ENCODE measurements at regions not wholly inside any gene's neighbourhood (a gene's known extent, or its start where the extent isn't known, plus 50 kb on each side); places are given as distances from the start of the nearest gene placed in this dataset.

GRCh38 chr13:31946091-31946770, 85.3 kb upstream of the FRY start:
- no peak for TF ChIP-seq CTCF (IDR thresholded peaks at IDR 0.05; ENCODE audit: insufficient read depth, low read length, missing control alignments)
- DNase-seq (ENCODE audit: low read depth, low spot score): no peak
- POLR2A ChIA-PET: no interaction called here
- no peak overlapping the region for H3K4me3 ChIP-seq (ENCODE audit: low read depth, low read length)
- CTCF ChIA-PET: interaction anchor here (1.0 to 3.2 kb wide), 2 partner anchors 36 to 635 kb away, joined by 3 to 13 read pairs; no protein-coding TSS in a partner anchor

- H3K4me3 ChIP-seq (ENCODE audit: low read depth, low read length): no peak overlapping the region
- ChIA-PET CTCF (interaction anchor here (1.0 to 3.2 kb wide), 2 partner anchors 37 to 634 kb away, joined by 3 to 13 read pairs; no protein-coding TSS in a partner anchor), POLR2A (no interaction called here)
- no peak for DNase-seq (ENCODE audit: low read depth, low spot score)
- no peak for TF ChIP-seq CTCF (IDR thresholded peaks at IDR 0.05; ENCODE audit: insufficient read depth, low read length, missing control alignments)
Observed at GRCh38 chr13:31947105-31947504, 84.5 kb upstream of the FRY start.

GRCh38 chr13:31947506-31947905, 84.1 kb upstream of the FRY start:
- TF ChIP-seq CTCF (IDR thresholded peaks at IDR 0.05; ENCODE audit: insufficient read depth, low read length, missing control alignments): no peak
- CTCF ChIA-PET: interaction anchor here (1.0 to 3.2 kb wide), 2 partner anchors 38 to 634 kb away, joined by 3 to 13 read pairs; no protein-coding TSS in a partner anchor
- POLR2A ChIA-PET: no interaction called here
- no peak overlapping the region for H3K4me3 ChIP-seq (ENCODE audit: low read depth, low read length)
- no peak for DNase-seq (ENCODE audit: low read depth, low spot score)

- no peak for TF ChIP-seq CTCF (IDR thresholded peaks at IDR 0.05; ENCODE audit: insufficient read depth, low read length, missing control alignments)
- no peak overlapping the region for H3K4me3 ChIP-seq (ENCODE audit: low read depth, low read length)
- CTCF ChIA-PET: no interaction called here
- POLR2A ChIA-PET: no interaction called here
- DNase-seq (ENCODE audit: low read depth, low spot score): no peak
Observed at GRCh38 chr13:31949486-31949885, 82.1 kb upstream of the FRY start.

- ChIA-PET CTCF (no interaction called here), POLR2A (no interaction called here)
- no peak for DNase-seq (ENCODE audit: low read depth, low spot score)
- H3K4me3 ChIP-seq (ENCODE audit: low read depth, low read length): no peak overlapping the region
- no peak for TF ChIP-seq CTCF (IDR thresholded peaks at IDR 0.05; ENCODE audit: insufficient read depth, low read length, missing control alignments)
Observed at GRCh38 chr13:31950111-31950815, 81.3 kb upstream of the FRY start.

GRCh38 chr13:31951215-31951678, 80.3 kb upstream of the FRY start:
- CTCF ChIA-PET: no interaction called here
- no peak for TF ChIP-seq CTCF (IDR thresholded peaks at IDR 0.05; ENCODE audit: insufficient read depth, low read length, missing control alignments)
- H3K4me3 ChIP-seq (ENCODE audit: low read depth, low read length): no peak overlapping the region
- POLR2A ChIA-PET: no interaction called here
- DNase-seq (ENCODE audit: low read depth, low spot score): no peak

Measured in AG04449 (cell line).